Neural progenitor cell (in vitro differentiated cells): ENCODE measurements at regions not wholly inside any gene's neighbourhood (a gene's known extent, or its start where the extent isn't known, plus 50 kb on each side); places are given as distances from the start of the nearest gene placed in this dataset.

Source experiments
- CTCF ChIP-seq: fragments of 200-600 bp; sonication (generic); IDR thresholded peaks from 2 replicates; pipeline ENCODE4 v1.5.1; 2017; ENCODE audit warnings: antibody characterized with exemption, mild to moderate bottlenecking
- EZH2 ChIP-seq: fragments of 200-600 bp; sonication (generic); IDR thresholded peaks from 2 replicates; pipeline ENCODE4 v1.6.1; 2017; ENCODE audit warnings: antibody characterized with exemption, mild to moderate bottlenecking, moderate library complexity
- EZH2phosphoT487 ChIP-seq: fragments of 200-600 bp; sonication (generic); IDR thresholded peaks from 2 replicates; pipeline ENCODE4 v1.6.1; 2017; ENCODE audit warnings: antibody characterized with exemption

DNA sequence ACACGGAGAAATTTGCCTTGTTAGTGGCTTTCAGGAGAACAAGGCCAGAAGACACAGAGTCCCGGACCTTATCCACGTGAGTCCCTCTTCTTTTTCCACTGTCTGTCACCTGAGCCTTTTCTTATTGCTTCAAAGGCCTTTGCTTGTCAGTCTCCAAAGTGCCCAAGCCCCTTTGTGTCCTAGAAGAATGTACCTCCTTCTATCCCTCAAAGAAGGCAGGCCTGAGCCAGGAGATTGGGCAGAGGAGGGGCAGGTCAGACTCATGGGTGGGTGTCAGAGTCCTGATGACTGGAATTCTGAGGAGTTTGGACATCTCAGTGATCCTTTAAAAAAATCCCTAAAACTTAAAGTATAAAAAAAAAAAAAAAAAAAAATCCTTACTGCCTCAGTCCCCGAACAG lies 299.6 kb upstream of the NCAM1 start:
- TF ChIP-seq CTCF (no peak), EZH2phosphoT487 (no peak), EZH2 (no peak)
